ENCODE measurements at regions not wholly inside any gene's neighbourhood (a gene's known extent, or its start where the extent isn't known, plus 50 kb on each side); places are given as distances from the start of the nearest gene placed in this dataset.

- H3K27me3 ChIP-seq = no peaks in the 10 kb centered on the region
- H3K4me3 ChIP-seq = no peak overlapping the region
- WGBS, 2 donors = 78 to 82% methylated on average over 5 of the region's 5 CpGs
- DNase-seq = no peak
- H3K27ac ChIP-seq = no peak overlapping the region
- TF ChIP-seq CTCF (IDR thresholded peaks at IDR 0.05) (no peak), POLR2A (IDR thresholded peaks at IDR 0.05) (no peak)
- no peaks in the 10 kb centered on the region for H3K36me3 ChIP-seq (ENCODE audit: low read depth, missing control alignments)
- no peaks in the 10 kb centered on the region for H3K9me3 ChIP-seq
- intact Hi-C loops (cut with DNase I; ENCODE audit: low total_unique reads) = no loop called here
- no peaks in the 10 kb centered on the region for H3K4me1 ChIP-seq
These were observed 167.5 kb upstream of the NAMPT start for GRCh38 chr7:106452031-106452851.

- no peak for DNase-seq
- Histone ChIP-seq H3K4me3 (no peak overlapping the region), H3K4me1 (no peaks in the 10 kb centered on the region), H3K36me3 (ENCODE audit: low read depth, missing control alignments) (no peaks in the 10 kb centered on the region), H3K27ac (no peak overlapping the region), H3K27me3 (no peaks in the 10 kb centered on the region), H3K9me3 (no peaks in the 10 kb centered on the region)
- intact Hi-C loops (cut with DNase I; ENCODE audit: low total_unique reads) = no loop called here
- TF ChIP-seq POLR2A (IDR thresholded peaks at IDR 0.05) (no peak), CTCF (IDR thresholded peaks at IDR 0.05) (no peak)
- 93 to 95% methylated on average over 4 of the region's 4 CpGs for WGBS, 2 donors
These were observed 166.4 kb upstream of the NAMPT start for GRCh38 chr7:106451171-106451570.

- Histone ChIP-seq H3K4me1 (no peaks in the 10 kb centered on the region), H3K9me3 (no peaks in the 10 kb centered on the region), H3K27ac (no peak overlapping the region), H3K4me3 (no peak overlapping the region), H3K27me3 (no peaks in the 10 kb centered on the region), H3K36me3 (ENCODE audit: low read depth, missing control alignments) (no peaks in the 10 kb centered on the region)
- TF ChIP-seq POLR2A (IDR thresholded peaks at IDR 0.05) = no peak
- TF ChIP-seq CTCF (IDR thresholded peaks at IDR 0.05) = no peak
- DNase-seq = no peak
- WGBS, 2 donors = 75 to 83% methylated on average over 3 of the region's 3 CpGs
- intact Hi-C loops (cut with DNase I; ENCODE audit: low total_unique reads) = no loop called here
These were observed 165.9 kb upstream of the NAMPT start for GRCh38 chr7:106450716-106451115.

- 77 to 88% methylated on average over 7 of the region's 7 CpGs for WGBS, 2 donors
- no peaks in the 10 kb centered on the region for H3K9me3 ChIP-seq
- no peak for TF ChIP-seq CTCF (IDR thresholded peaks at IDR 0.05)
- no peak for TF ChIP-seq POLR2A (IDR thresholded peaks at IDR 0.05)
- no peaks in the 10 kb centered on the region for H3K4me1 ChIP-seq
- no peaks in the 10 kb centered on the region for H3K36me3 ChIP-seq (ENCODE audit: low read depth, missing control alignments)
- H3K27me3 ChIP-seq = no peaks in the 10 kb centered on the region
- no peak for DNase-seq
- intact Hi-C loops (cut with DNase I; ENCODE audit: low total_unique reads) = no loop called here
- no peak overlapping the region for H3K27ac ChIP-seq
- H3K4me3 ChIP-seq = no peak overlapping the region
These were observed 164.4 kb upstream of the NAMPT start for GRCh38 chr7:106448992-106449859.
